22Rv1 (cell line): ENCODE measurements at regions not wholly inside any gene's neighbourhood (a gene's known extent, or its start where the extent isn't known, plus 50 kb on each side); places are given as distances from the start of the nearest gene placed in this dataset.

ENCODE experiments used
- CTCF ChIP-seq: fragments of 450-650 bp; IDR thresholded peaks from 2 replicates; pipeline ENCODE4 v1.5.1; 2017; ENCODE audit warnings: mild to moderate bottlenecking
- ZFX ChIP-seq: fragments of 450-650 bp; IDR thresholded peaks from 2 replicates; pipeline ENCODE4 v1.6.1; 2017; ENCODE audit warnings: antibody characterized with exemption, borderline replicate concordance

- TF ChIP-seq CTCF: no peak
- TF ChIP-seq ZFX: no peak
These were observed 84.6 kb upstream of the FREM2 start for GRCh38 chr13:38602266-38602665.
